ENCODE measurements at regions not wholly inside any gene's neighbourhood (a gene's known extent, or its start where the extent isn't known, plus 50 kb on each side); places are given as distances from the start of the nearest gene placed in this dataset.

DNA sequence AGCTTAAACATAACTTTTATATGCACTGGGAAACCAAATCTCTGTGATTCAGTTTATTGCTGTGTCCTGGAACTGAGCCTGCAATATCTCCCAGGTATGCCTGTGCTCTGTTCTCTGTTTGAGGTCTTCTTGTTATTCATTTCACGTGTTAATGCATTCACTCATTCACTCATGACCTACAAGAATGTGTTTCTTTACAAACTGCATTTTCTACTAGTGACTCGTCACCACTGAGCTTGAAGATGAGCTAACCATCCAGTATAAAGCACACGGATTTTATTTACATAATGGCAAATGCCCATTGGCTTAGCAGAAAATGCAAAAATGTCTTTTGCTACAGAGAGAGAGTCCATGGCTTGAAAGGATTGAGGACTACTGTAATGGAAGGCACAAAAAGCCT is 75.0 kb upstream of the DUSP10 start:
- peaks cover 36% of the 10 kb centered on the region for H3K4me1 Mint-ChIP-seq (ENCODE audit: low read depth, unreplicated experiment)
- DNase-seq = no peak
- H3K36me3 Mint-ChIP-seq (ENCODE audit: insufficient read depth, unreplicated experiment) = no peaks in the 10 kb centered on the region
- intact Hi-C loops (cut with micrococcal nuclease; ENCODE audit: unreplicated experiment) = no loop called here
- CTCF ChIA-PET = interaction anchor here (1.0 kb wide), 1 partner anchor 15 kb away, joined by 3 read pairs; no protein-coding TSS in a partner anchor
- no peak overlapping the region for H3K27ac Mint-ChIP-seq (ENCODE audit: unreplicated experiment)
- TF ChIP-seq, protein P1, sequence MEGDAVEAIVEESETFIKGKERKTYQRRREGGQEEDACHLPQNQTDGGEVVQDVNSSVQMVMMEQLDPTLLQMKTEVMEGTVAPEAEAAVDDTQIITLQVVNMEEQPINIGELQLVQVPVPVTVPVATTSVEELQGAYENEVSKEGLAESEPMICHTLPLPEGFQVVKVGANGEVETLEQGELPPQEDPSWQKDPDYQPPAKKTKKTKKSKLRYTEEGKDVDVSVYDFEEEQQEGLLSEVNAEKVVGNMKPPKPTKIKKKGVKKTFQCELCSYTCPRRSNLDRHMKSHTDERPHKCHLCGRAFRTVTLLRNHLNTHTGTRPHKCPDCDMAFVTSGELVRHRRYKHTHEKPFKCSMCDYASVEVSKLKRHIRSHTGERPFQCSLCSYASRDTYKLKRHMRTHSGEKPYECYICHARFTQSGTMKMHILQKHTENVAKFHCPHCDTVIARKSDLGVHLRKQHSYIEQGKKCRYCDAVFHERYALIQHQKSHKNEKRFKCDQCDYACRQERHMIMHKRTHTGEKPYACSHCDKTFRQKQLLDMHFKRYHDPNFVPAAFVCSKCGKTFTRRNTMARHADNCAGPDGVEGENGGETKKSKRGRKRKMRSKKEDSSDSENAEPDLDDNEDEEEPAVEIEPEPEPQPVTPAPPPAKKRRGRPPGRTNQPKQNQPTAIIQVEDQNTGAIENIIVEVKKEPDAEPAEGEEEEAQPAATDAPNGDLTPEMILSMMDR (IDR thresholded peaks at IDR 0.05; ENCODE audit: unreplicated experiment) = no peak
- no peaks in the 10 kb centered on the region for H3K9me3 Mint-ChIP-seq (ENCODE audit: low read depth, unreplicated experiment)
- no peaks in the 10 kb centered on the region for H3K27me3 Mint-ChIP-seq (ENCODE audit: unreplicated experiment)
- no TSS peak for BruUV-seq (replicated peaks)
- H3K4me3 Mint-ChIP-seq (ENCODE audit: low read depth, unreplicated experiment) = no peak overlapping the region

DNA sequence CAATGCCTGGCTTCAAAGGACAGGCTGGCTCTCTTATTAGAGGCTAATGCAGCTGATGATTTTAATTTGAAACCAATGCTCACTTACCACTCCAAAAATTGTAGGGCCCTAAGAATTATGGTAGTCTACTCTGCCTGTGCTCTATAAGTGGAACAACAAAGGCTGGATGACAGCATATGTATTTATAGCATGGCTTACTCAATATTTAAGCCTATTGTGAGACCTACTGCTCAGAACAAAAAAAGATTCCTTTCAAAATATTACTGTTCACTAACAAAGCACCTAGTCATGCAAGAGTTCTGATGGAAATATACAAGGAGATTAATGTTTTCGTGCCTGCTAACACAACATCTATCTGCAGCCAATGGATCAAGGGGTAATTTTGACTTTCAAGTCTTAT is 73.8 kb upstream of the DUSP10 start:
- Mint-ChIP-seq H3K27ac (ENCODE audit: unreplicated experiment) (no peak overlapping the region), H3K27me3 (ENCODE audit: unreplicated experiment) (no peaks in the 10 kb centered on the region), H3K9me3 (ENCODE audit: low read depth, unreplicated experiment) (no peaks in the 10 kb centered on the region), H3K4me1 (ENCODE audit: low read depth, unreplicated experiment) (peaks cover 43% of the 10 kb centered on the region), H3K36me3 (ENCODE audit: insufficient read depth, unreplicated experiment) (peaks cover under 1% of the 10 kb centered on the region), H3K4me3 (ENCODE audit: low read depth, unreplicated experiment) (no peak overlapping the region)
- CTCF ChIA-PET = no interaction called here
- BruUV-seq (replicated peaks) = no TSS peak
- DNase-seq = no peak
- TF ChIP-seq, protein P1 (IDR thresholded peaks at IDR 0.05; ENCODE audit: unreplicated experiment) = no peak
- intact Hi-C loops (cut with micrococcal nuclease; ENCODE audit: unreplicated experiment) = no loop called here

DNA sequence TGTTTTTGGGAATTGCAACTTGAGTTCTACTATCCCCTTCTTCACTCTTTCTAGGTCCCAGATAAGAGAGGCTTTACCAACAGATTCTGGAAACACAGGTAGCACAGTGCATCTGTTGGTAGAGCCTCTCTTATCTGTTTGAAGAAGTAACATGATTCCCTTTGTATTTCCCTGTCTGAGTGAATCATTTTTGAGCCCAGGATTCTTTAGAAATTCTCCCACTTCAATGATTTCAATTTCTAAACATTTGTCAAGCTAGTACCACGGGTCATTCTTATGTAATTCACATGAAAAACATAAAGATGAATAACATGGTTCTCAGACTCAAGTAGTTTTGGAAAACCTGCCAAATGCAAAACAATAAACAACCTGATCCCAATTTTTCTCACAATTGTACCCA is 72.0 kb upstream of the DUSP10 start:
- H3K27ac Mint-ChIP-seq (ENCODE audit: unreplicated experiment) = no peak overlapping the region

DNA sequence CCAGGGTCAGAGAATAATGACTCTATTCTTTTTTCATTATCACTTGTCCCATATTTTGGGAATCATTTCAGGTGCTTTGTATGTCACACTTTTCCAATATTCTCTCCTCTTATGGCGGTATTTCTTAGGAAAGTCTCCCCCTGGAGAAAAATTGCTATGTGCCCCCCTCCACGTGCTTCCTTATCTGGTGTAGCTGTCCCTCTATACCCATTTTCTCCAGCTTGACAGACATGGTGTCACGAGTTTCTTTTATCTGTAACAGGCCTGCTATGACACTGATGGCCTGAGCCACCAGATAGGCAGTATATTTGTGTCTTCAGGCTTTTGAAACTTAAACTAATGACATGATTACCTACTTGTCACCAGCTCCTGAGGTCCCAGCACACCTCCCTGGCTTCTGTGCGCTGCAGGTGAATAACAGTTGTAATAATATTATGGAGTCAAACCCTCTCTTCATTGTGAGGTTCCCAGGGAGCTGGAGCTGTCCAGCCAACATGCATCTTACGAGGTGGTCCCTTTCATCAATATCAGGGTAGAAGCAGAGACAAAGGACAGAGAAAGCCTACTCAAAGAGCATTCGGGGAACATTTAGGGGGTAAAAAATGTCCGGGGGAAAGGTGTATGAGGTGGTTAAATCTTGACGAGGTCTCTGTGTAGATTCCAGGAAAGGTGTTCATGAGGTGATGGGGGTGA is 71.2 kb upstream of the DUSP10 start:
- Mint-ChIP-seq H3K27me3 (ENCODE audit: unreplicated experiment) (no peaks in the 10 kb centered on the region), H3K9me3 (ENCODE audit: low read depth, unreplicated experiment) (no peaks in the 10 kb centered on the region), H3K36me3 (ENCODE audit: insufficient read depth, unreplicated experiment) (peaks cover 12% of the 10 kb centered on the region), H3K4me1 (ENCODE audit: low read depth, unreplicated experiment) (peaks cover 69% of the 10 kb centered on the region), H3K27ac (ENCODE audit: unreplicated experiment) (no peak overlapping the region), H3K4me3 (ENCODE audit: low read depth, unreplicated experiment) (no peak overlapping the region)
- TF ChIP-seq, protein P1 (IDR thresholded peaks at IDR 0.05; ENCODE audit: unreplicated experiment) = no peak
- intact Hi-C loops (cut with micrococcal nuclease; ENCODE audit: unreplicated experiment) = loop anchor here (5.0 kb wide), 1 partner anchor 71 kb away; the partner anchor contains the start of gene DUSP10
- DNase-seq = no peak
- no TSS peak for BruUV-seq (replicated peaks)
- CTCF ChIA-PET = interaction anchor here (0.5 kb wide), 1 partner anchor 113 kb away, joined by 3 read pairs; no protein-coding TSS in a partner anchor

More for the DNA sequence above, 72.0 kb upstream of the DUSP10 start:
- Mint-ChIP-seq H3K36me3 (ENCODE audit: insufficient read depth, unreplicated experiment) (peaks cover 12% of the 10 kb centered on the region), H3K27me3 (ENCODE audit: unreplicated experiment) (no peaks in the 10 kb centered on the region), H3K4me3 (ENCODE audit: low read depth, unreplicated experiment) (no peak overlapping the region), H3K9me3 (ENCODE audit: low read depth, unreplicated experiment) (no peaks in the 10 kb centered on the region), H3K4me1 (ENCODE audit: low read depth, unreplicated experiment) (peaks cover 61% of the 10 kb centered on the region)
- no peak for DNase-seq
- CTCF ChIA-PET = no interaction called here
- no TSS peak for BruUV-seq (replicated peaks)
- TF ChIP-seq, protein P1 (IDR thresholded peaks at IDR 0.05; ENCODE audit: unreplicated experiment) = no peak
- intact Hi-C loops (cut with micrococcal nuclease; ENCODE audit: unreplicated experiment) = loop anchor here (5.0 kb wide), 1 partner anchor 72 kb away; the partner anchor contains the start of gene DUSP10

Measured in Calu3 (cell line).